ENCODE measurements at regions not wholly inside any gene's neighbourhood (a gene's known extent, or its start where the extent isn't known, plus 50 kb on each side); places are given as distances from the start of the nearest gene placed in this dataset.
A peak's percentile ranks its signal among the peaks of the same experiment; 100 is the strongest.

- DNase-seq: no peak
Measured at GRCh38 chr13:107456431-107456830, 758.9 kb downstream of the LIG4 start.

GRCh38 chr13:107452833-107453232 is 762.5 kb downstream of the LIG4 start:
- DNase-seq: no peak

- DNase-seq: no peak
Measured at GRCh38 chr13:107450931-107451330, 764.4 kb downstream of the LIG4 start.

- no peak for DNase-seq
Measured at GRCh38 chr13:107450431-107450830, 764.9 kb downstream of the LIG4 start.

GRCh38 chr13:107447591-107447990 is 767.7 kb downstream of the LIG4 start:
- DNase-seq: no peak

GRCh38 chr13:107441279-107441678 is 774.1 kb downstream of the LIG4 start:
- DNase-seq: no peak

GRCh38 chr13:107438251-107438650 is 777.1 kb downstream of the LIG4 start:
- DNase-seq: no peak

GRCh38 chr13:107434347-107434746 is 781.0 kb downstream of the LIG4 start:
- no peak for DNase-seq

- DNase-seq: no peak
Measured at GRCh38 chr13:107427536-107427935, 787.8 kb downstream of the LIG4 start.

GRCh38 chr13:107422421-107422820 is 792.9 kb downstream of the LIG4 start:
- DNase-seq: no peak

- DNase-seq: no peak
Measured at GRCh38 chr13:107421951-107422350, 793.4 kb downstream of the LIG4 start.

- no peak for DNase-seq
Measured at GRCh38 chr13:107421028-107421427, 794.3 kb downstream of the LIG4 start.

- DNase-seq: no peak
Measured at GRCh38 chr13:107413005-107413404, 802.3 kb downstream of the LIG4 start.

- DNase-seq: no peak
Measured at GRCh38 chr13:107407074-107407473, 808.3 kb downstream of the LIG4 start.

- no peak for DNase-seq
Measured at GRCh38 chr13:107395927-107396662, 819.2 kb downstream of the LIG4 start.

- DNase-seq: no peak
Measured at GRCh38 chr13:107392205-107392604, 823.1 kb downstream of the LIG4 start.

GRCh38 chr13:107387525-107387924 is 819.6 kb upstream of the ARGLU1 start:
- no peak for DNase-seq

GRCh38 chr13:107379407-107380155 is 811.6 kb upstream of the ARGLU1 start:
- no peak for DNase-seq

GRCh38 chr13:107376341-107377125 is 808.6 kb upstream of the ARGLU1 start:
- DNase-seq: no peak

- no peak for DNase-seq
Measured at GRCh38 chr13:107375701-107376340, 807.9 kb upstream of the ARGLU1 start.

GRCh38 chr13:107374038-107374437 is 806.1 kb upstream of the ARGLU1 start:
- no peak for DNase-seq

- DNase-seq: peak; percentile 11
Measured at GRCh38 chr13:107373551-107373950, 805.6 kb upstream of the ARGLU1 start.
